ENCODE measurements at regions not wholly inside any gene's neighbourhood (a gene's known extent, or its start where the extent isn't known, plus 50 kb on each side); places are given as distances from the start of the nearest gene placed in this dataset.

DNA sequence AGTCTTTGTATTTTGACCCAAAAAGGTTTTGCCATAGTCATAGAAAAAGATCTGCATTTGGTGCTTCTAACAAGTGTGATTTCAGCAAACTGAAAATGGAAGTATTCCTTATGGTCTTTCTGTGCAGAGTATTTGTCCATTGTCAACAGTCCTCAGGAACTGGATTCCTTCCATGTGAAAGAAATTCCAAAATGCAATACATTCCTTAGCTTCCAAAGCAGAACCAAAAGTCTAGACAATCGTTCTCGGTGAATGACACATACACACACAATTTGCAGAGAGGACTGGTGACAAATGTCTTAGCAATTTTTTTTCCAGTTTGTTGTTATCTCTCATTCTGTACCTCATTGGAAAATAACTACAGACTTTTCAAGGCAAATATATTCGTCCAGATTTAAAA lies 562.2 kb upstream of the SLIT2 start:
- ChIA-PET POLR2A (no interaction called here), CTCF (no interaction called here)
- Histone ChIP-seq H3K27me3 (ENCODE audit: control insufficient read depth, insufficient read depth, low read length) (no peaks in the 10 kb centered on the region), H3K4me1 (ENCODE audit: control insufficient read depth, insufficient read depth, low read length) (no peaks in the 10 kb centered on the region), H3K36me3 (ENCODE audit: control insufficient read depth, insufficient read depth, low read length) (no peaks in the 10 kb centered on the region), H3K9me3 (ENCODE audit: control insufficient read depth, insufficient read depth, low read depth, low read length) (no peaks in the 10 kb centered on the region), H3K27ac (ENCODE audit: low read length) (no peak overlapping the region), H3K4me3 (ENCODE audit: low read depth in 2 of 2, low read length in 2 of 2) (no peak overlapping the region)
- intact Hi-C loops (cut with micrococcal nuclease; ENCODE audit: unreplicated experiment) (no loop called here), in situ Hi-C loops (cut with HindIII; ENCODE audit: low pct_unique_long_range_greater_than_20kb, low sequenced_read_pairs) (no loop called here)
- no TSS peak for BruUV-seq (replicated peaks)
- DNase-seq (ENCODE audit: low read depth, low spot score) (no peak), ATAC-seq (no peak)
- TF ChIP-seq SIN3A (IDR thresholded peaks at IDR 0.05; ENCODE audit: borderline replicate concordance, insufficient read depth, low read depth, low read length) (no peak), POLR2AphosphoS5 (IDR thresholded peaks at IDR 0.05; ENCODE audit: low read depth, low read length) (no peak), TCF7L2 (IDR thresholded peaks at IDR 0.05; ENCODE audit: low read depth, low read length) (no peak)
- TF ChIP-seq, protein P1, sequence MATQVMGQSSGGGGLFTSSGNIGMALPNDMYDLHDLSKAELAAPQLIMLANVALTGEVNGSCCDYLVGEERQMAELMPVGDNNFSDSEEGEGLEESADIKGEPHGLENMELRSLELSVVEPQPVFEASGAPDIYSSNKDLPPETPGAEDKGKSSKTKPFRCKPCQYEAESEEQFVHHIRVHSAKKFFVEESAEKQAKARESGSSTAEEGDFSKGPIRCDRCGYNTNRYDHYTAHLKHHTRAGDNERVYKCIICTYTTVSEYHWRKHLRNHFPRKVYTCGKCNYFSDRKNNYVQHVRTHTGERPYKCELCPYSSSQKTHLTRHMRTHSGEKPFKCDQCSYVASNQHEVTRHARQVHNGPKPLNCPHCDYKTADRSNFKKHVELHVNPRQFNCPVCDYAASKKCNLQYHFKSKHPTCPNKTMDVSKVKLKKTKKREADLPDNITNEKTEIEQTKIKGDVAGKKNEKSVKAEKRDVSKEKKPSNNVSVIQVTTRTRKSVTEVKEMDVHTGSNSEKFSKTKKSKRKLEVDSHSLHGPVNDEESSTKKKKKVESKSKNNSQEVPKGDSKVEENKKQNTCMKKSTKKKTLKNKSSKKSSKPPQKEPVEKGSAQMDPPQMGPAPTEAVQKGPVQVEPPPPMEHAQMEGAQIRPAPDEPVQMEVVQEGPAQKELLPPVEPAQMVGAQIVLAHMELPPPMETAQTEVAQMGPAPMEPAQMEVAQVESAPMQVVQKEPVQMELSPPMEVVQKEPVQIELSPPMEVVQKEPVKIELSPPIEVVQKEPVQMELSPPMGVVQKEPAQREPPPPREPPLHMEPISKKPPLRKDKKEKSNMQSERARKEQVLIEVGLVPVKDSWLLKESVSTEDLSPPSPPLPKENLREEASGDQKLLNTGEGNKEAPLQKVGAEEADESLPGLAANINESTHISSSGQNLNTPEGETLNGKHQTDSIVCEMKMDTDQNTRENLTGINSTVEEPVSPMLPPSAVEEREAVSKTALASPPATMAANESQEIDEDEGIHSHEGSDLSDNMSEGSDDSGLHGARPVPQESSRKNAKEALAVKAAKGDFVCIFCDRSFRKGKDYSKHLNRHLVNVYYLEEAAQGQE (IDR thresholded peaks at IDR 0.05; ENCODE audit: insufficient read depth in 1 of 2, low read depth in 2 of 2, low read length in 1 of 2): no peak
- TF ChIP-seq, protein P2, sequence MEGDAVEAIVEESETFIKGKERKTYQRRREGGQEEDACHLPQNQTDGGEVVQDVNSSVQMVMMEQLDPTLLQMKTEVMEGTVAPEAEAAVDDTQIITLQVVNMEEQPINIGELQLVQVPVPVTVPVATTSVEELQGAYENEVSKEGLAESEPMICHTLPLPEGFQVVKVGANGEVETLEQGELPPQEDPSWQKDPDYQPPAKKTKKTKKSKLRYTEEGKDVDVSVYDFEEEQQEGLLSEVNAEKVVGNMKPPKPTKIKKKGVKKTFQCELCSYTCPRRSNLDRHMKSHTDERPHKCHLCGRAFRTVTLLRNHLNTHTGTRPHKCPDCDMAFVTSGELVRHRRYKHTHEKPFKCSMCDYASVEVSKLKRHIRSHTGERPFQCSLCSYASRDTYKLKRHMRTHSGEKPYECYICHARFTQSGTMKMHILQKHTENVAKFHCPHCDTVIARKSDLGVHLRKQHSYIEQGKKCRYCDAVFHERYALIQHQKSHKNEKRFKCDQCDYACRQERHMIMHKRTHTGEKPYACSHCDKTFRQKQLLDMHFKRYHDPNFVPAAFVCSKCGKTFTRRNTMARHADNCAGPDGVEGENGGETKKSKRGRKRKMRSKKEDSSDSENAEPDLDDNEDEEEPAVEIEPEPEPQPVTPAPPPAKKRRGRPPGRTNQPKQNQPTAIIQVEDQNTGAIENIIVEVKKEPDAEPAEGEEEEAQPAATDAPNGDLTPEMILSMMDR (IDR thresholded peaks at IDR 0.05): no peak

DNA sequence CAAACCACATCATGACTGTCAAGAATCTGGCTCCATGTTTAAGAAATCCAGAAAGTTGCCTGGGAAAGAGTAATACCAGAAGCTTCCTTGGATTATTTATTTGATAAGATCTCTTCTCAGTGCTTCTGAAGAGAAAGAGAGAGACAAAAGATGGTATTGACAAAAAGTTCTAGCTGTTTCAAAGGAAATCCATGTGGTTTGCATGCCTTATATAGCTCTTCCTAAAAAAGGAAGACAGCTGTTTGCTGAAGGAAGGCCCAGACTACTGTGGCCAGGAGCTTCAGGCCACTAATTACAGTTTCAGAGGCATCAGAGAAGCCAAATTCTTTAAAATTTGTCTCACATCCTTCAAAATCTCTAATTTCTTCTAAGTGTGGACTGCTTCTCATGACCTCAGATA lies 565.2 kb upstream of the SLIT2 start:
- no TSS peak for BruUV-seq (replicated peaks)

More for the DNA sequence above, 565.2 kb upstream of the SLIT2 start:
- DNase-seq (ENCODE audit: low read depth, low spot score) (no peak), ATAC-seq (no peak)
- no peak overlapping the region for H3K27ac ChIP-seq (ENCODE audit: low read length)
- H3K9me3 ChIP-seq (ENCODE audit: control insufficient read depth, insufficient read depth, low read depth, low read length): no peaks in the 10 kb centered on the region
- ChIA-PET CTCF (no interaction called here), POLR2A (no interaction called here)
- in situ Hi-C loops (cut with HindIII; ENCODE audit: low pct_unique_long_range_greater_than_20kb, low sequenced_read_pairs): no loop called here
- no peaks in the 10 kb centered on the region for H3K4me1 ChIP-seq (ENCODE audit: control insufficient read depth, insufficient read depth, low read length)
- H3K27me3 ChIP-seq (ENCODE audit: control insufficient read depth, insufficient read depth, low read length): no peaks in the 10 kb centered on the region
- intact Hi-C loops (cut with micrococcal nuclease; ENCODE audit: unreplicated experiment): no loop called here
- TF ChIP-seq TCF7L2 (IDR thresholded peaks at IDR 0.05; ENCODE audit: low read depth, low read length) (no peak), POLR2AphosphoS5 (IDR thresholded peaks at IDR 0.05; ENCODE audit: low read depth, low read length) (no peak), SIN3A (IDR thresholded peaks at IDR 0.05; ENCODE audit: borderline replicate concordance, insufficient read depth, low read depth, low read length) (no peak)
- TF ChIP-seq, protein P2 (IDR thresholded peaks at IDR 0.05): no peak
- TF ChIP-seq, protein P1 (IDR thresholded peaks at IDR 0.05; ENCODE audit: insufficient read depth in 1 of 2, low read depth in 2 of 2, low read length in 1 of 2): no peak
- H3K36me3 ChIP-seq (ENCODE audit: control insufficient read depth, insufficient read depth, low read length): no peaks in the 10 kb centered on the region
- H3K4me3 ChIP-seq (ENCODE audit: low read depth in 2 of 2, low read length in 2 of 2): no peak overlapping the region

All from Panc1 (cell line).